Stimulated activated CD8-positive, alpha-beta memory T cell treated with anti-CD3 and anti-CD28 coated beads, Interleukin-12 subunit alpha, Interleukin-12 subunit beta, amount 100 ng/mL, for 4 hours (primary cell): ENCODE measurements at regions not wholly inside any gene's neighbourhood (a gene's known extent, or its start where the extent isn't known, plus 50 kb on each side); places are given as distances from the start of the nearest gene placed in this dataset.

Experiments used
- DNase-seq: peaks from one replicate; pipeline ENCODE4 v3.0.0-alpha.2; 2020; ENCODE audit warnings: low read depth

DNA sequence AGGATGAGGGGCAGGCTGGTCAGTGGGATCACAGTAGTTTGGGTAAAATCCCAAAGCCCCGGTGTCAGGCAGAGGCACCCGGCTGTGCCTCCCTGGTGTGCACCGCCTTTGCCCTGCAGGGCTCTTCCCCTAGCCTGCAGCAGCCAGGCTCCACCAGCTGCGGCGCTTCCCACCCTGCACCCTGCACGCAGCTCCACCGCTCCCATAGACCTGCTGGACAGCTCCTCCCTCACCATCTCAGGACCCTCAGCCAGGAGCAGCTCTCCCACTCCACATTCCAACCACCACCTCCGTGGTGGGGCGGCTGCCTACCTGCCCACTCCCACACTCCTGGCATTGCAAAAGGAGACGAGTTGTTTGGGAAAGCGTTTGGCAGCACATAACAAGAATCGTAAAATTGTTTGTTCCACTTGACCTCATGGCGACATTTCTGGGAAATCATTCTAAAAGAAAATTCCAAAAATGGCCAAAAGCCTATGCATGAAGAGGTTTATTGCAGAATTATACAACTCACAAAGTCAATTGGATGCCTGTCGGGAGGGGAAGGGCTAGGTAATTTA lies 287.4 kb upstream of the HDAC4 start:
- no peak for DNase-seq

GRCh38 chr2:239687441-239687840 lies 286.6 kb upstream of the HDAC4 start:
- no peak for DNase-seq

DNA sequence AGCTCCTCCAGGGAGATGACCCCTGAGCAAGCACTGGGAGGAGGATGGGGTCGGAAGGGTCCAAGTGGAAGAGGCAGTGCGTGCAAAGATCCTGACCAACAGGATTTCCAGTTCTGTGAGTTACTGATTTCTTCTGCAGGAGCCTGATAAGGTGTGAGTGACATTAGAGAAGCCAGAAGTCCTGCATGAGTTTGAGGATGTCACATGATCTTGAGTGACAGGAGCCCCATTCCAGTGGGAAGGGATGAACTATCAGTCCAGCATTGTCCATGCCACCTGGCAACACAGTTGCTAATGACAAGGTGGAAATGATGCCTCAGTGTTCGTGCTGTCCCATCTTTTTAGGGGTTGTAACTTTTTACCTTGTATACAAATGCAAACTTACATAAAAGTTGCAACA lies 285.1 kb upstream of the HDAC4 start:
- DNase-seq = no peak

- no peak for DNase-seq
Observed at GRCh38 chr2:239685556-239685955, 284.7 kb upstream of the HDAC4 start.

- no peak for DNase-seq
Observed at GRCh38 chr2:239684996-239685395, 284.2 kb upstream of the HDAC4 start.

DNA sequence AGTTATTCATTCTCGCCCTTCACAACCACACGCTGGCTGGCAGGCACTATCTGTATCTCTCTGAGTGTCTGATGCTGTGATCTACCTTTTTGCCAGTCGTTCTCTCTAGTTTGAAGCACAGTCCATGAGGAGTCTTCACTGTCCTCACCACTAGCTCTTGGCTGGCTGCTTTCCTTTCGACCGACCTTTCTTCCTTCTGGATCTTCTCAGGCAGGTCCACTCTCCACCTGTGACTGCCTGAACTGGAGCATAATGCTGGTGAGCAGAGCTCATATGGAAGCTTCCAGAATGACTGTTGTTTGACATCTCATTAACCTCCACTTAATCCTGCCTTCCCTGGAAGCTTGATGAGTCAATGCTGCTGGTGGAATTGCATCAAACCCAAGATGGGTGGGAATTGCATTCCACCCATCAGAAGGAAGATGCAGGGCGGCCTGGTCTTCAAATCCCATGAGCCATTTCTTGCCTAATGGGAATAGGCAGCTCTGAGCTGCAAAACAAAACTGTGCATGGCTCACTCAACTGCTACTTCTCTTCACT lies 283.5 kb upstream of the HDAC4 start:
- no peak for DNase-seq

- no peak for DNase-seq
Observed at GRCh38 chr2:239682518-239682917, 281.7 kb upstream of the HDAC4 start.

DNA sequence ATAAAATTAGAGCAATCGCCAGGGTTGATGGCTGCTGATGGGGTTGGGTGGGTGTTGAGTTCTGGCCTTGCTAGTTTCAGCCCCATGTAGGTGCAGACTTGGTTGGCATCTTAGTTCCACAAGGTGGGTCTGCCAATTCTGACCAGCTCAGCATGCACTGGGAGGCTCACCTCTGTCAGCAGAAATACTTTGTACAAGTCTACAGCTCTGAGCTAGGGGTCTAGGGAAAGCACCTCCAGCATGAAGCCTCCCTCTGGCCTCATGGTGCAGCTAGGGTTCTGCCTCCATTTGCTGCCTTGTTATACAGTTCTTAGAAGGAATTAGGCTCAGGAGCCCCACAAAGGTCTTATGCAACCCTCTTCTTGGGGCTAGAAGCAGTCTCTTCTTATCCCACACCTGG lies 278.9 kb upstream of the HDAC4 start:
- no peak for DNase-seq

DNA sequence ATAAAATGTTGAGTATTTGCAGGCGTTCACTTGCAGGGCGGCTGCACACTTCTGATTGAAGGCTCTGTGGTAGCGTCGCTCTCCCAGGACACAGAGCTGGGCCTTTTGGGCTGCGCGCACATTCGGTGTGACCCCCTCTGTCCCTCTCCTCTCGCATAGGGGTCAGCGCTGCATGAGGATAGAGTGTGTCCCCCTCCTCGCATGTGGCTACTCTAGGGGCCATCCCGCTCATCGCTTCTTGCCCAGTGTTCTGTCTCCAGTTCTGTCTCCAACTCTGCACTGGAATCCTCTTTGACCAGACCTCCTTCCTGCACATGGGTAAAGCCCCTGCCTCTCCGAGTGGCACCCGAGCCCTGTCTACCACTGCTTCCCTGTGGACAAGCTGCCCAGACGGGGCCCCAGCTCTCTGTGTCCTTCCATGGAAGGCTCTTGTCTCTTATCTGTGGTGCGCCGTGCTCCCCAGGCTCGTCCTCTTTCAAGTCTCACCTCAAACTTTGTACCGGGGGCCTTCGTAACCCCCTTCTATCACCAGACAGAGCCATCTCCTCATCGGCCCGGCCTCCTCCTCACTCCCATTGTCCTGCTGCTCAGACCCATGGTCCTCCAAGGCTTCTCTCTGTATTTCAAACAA lies 278.0 kb upstream of the HDAC4 start:
- no peak for DNase-seq

GRCh38 chr2:239678186-239678490 lies 277.3 kb upstream of the HDAC4 start:
- DNase-seq = no peak

- no peak for DNase-seq
Observed at GRCh38 chr2:239677453-239678185, 276.8 kb upstream of the HDAC4 start.

DNA sequence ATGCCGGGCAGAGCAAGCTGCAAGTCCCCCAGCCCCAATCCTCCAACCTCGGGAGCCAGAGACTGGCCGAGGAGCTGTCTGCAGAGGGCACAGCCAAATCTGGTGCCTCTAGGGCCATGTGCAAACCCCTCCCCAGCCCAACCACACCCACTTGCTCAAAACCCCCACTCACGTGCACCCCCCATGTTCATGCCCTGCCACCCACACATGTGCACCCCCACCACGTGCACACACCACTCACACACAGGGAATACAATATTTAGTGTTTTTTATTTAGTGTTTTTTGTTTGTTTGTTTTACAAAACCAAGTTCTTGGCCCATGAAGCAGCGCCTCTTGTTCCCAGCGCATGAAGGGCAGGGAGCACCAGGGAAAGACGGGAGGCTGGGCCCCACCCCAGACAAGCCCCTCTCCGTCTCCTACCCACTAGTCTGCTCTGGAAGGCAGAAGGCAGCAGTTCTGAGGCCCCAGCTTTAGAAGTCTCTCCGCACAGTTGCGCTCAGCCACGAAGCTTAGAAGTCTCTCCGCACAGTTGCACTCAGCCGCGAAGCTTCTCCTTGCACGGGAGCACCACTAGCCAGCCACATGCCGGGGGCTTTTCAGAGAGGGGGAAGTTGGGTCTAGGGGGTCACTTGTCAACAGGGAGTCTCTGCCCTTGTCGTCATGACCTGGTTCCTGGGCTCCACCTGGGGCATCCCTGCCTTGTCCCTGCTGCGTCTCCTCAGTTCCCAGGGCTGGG lies 276.1 kb upstream of the HDAC4 start:
- DNase-seq = no peak

DNA sequence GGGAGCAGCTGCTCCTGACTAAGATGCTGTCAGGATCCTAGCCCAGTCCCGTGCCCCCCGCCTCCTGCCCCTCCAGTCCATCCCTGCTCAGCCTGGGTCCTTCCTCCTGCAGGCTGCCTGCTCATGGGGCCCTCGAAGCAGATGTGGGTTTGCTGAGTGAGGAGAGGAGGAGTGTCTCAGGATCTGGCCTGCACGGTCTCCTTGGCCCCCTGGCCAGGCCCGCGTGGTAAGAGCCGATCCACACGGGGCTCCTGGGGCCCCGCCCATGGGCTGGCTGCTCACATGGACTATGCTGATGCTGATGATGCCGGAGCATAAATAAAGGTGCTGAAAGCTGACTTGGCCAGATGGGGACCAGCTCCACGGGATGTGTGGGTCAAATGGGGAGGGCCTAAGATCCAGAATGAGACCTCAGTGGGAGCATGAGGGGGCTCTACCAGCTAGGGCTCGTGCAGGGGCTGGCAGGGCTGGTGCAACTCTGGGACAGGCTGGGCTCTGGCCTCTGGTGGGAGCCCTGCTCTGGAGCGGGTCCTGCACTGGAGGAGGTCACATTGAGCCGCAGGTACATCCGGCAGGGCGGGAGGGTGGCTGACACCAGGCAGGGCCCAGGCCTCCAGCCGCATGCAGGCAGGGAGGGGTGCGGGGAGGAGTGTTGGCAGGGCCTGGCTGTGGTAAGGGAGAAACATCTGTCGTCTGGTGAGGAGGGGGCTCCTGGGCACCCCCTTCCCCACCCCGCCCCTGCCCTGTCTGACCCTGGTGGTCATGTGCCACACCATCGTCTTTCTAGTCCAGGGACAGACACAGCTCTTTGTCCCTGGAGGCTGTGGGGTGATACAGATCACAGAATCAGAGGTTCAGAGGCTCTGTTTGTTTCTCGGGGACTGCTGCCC lies 275.3 kb upstream of the HDAC4 start:
- no peak for DNase-seq

- no peak for DNase-seq
Observed at GRCh38 chr2:239674981-239675825, 274.4 kb upstream of the HDAC4 start.

DNA sequence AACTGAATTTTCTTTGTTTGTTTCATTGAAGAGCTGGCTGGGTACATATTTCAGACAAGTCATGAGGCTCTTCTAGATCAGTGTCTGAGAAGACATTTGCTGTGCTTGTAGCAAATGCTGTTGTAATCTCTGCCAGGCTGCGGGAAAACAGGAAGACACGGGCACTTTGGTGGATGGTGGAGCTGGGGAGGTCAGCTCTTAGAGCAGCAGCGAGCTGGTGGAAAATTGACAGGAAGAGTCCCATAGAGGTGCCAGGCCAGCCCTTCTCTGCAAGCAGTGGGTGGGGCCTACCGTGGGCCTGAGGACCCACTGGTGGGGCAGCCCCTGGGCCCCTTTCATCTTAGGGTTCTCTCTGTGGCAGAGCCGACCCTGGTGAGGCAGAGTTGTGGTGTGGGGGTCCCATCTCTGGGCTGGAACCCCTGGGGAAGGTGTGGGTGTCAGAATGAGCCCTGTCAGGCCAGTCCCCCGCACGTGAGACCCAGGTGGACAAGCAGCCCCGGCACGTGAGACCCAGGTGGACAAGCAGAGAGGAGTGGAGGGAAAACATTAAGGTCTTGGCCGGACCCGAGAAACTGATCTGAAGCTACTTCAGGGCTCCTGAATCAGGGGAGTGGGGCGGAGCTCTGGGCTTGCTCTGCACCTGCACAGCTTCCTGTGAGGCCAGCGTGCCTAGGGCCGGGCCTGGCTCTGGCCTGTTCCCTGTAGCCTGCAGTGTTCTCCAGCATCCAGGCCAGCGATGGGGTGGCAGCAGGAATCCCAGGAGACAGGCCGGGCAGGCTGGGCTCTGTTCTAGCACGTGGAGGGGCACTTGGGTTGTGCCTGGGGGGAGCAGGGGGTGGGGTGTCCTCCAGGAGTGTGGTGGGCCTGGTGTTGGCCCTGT lies 273.5 kb upstream of the HDAC4 start:
- DNase-seq = no peak

GRCh38 chr2:239673641-239674040 lies 272.8 kb upstream of the HDAC4 start:
- no peak for DNase-seq

GRCh38 chr2:239671916-239672849 lies 271.4 kb upstream of the HDAC4 start:
- no peak for DNase-seq

GRCh38 chr2:239671471-239671870 lies 270.7 kb upstream of the HDAC4 start:
- DNase-seq = no peak
